NCI-H748 treated with DMSO at 0.1 percent for 48 hours (cell line): ENCODE measurements at regions not wholly inside any gene's neighbourhood (a gene's known extent, or its start where the extent isn't known, plus 50 kb on each side); places are given as distances from the start of the nearest gene placed in this dataset.
"Not testable (repeated sequence)": the region's sequence is repeated elsewhere in the genome, so short reads cannot be mapped to it uniquely, and the experiment has no call there.

ENCODE experiments used
- DNase-seq: peaks from one replicate; lab custom pipeline; 2025; lab: John Stamatoyannopoulos, UW

GRCh38 chr7:49669692-49670260 lies 103.7 kb upstream of the VWC2 start:
- no peak for DNase-seq

GRCh38 chr7:49670991-49671390 lies 102.4 kb upstream of the VWC2 start:
- no peak for DNase-seq

- DNase-seq: no peak
These were observed 80.9 kb upstream of the VWC2 start for GRCh38 chr7:49692516-49692915.

- no peak for DNase-seq
These were observed 77.5 kb upstream of the VWC2 start for GRCh38 chr7:49695971-49696370.

- no peak for DNase-seq
These were observed 72.6 kb upstream of the VWC2 start for GRCh38 chr7:49700841-49701240.

GRCh38 chr7:49702099-49702498 lies 71.3 kb upstream of the VWC2 start:
- DNase-seq: no peak

GRCh38 chr7:49703337-49703736 lies 70.1 kb upstream of the VWC2 start:
- no peak for DNase-seq

- DNase-seq: no peak
These were observed 69.6 kb upstream of the VWC2 start for GRCh38 chr7:49703881-49704280.

- DNase-seq: no peak
These were observed 67.3 kb upstream of the VWC2 start for GRCh38 chr7:49706106-49706505.

GRCh38 chr7:49707891-49708290 lies 65.5 kb upstream of the VWC2 start:
- DNase-seq: no peak

- DNase-seq: no peak
These were observed 64.8 kb upstream of the VWC2 start for GRCh38 chr7:49708590-49708989.

- not testable (repeated sequence) for DNase-seq
These were observed 62.2 kb upstream of the VWC2 start for GRCh38 chr7:49711072-49711723.

GRCh38 chr7:49714182-49714581 lies 59.3 kb upstream of the VWC2 start:
- DNase-seq: no peak

- no peak for DNase-seq
These were observed 58.0 kb upstream of the VWC2 start for GRCh38 chr7:49715486-49715885.

GRCh38 chr7:49717547-49717946 lies 55.9 kb upstream of the VWC2 start:
- no peak for DNase-seq

GRCh38 chr7:49718760-49719159 lies 54.7 kb upstream of the VWC2 start:
- DNase-seq: no peak

- no peak for DNase-seq
These were observed 52.0 kb upstream of the VWC2 start for GRCh38 chr7:49721441-49721840.
